ENCODE measurements at regions not wholly inside any gene's neighbourhood (a gene's known extent, or its start where the extent isn't known, plus 50 kb on each side); places are given as distances from the start of the nearest gene placed in this dataset.

DNA sequence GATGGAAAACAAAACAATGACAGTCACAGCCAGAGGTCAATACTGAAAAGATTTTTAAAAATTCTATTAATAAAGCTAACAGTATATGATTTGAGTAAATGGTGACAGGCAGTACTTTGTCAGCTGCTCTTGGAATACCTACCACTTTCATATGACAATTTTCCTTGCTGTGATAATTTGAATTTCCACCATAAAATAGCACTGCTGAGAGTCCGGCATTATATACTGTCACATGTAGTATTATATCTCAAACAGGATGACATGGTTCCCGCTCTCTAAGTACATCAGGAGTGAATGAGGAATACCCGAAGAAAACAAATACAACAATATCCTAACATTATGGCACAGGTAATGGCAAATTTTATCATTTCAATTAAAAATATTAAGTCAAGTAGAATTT lies 146.8 kb upstream of the TMPRSS15 start:
- no peaks in the 10 kb centered on the region for H3K27me3 ChIP-seq (ENCODE audit: control insufficient read depth in 2 of 2, insufficient read depth in 2 of 2, low read length in 2 of 2)
- no peaks in the 10 kb centered on the region for H3K79me2 ChIP-seq (ENCODE audit: control insufficient read depth, insufficient read depth, low read length)
- TF ChIP-seq GATA2 (IDR thresholded peaks at IDR 0.05; ENCODE audit: insufficient read depth, insufficient read length, low read depth, low read length), result no peak
- no peak for TF ChIP-seq POLR2AphosphoS5 (IDR thresholded peaks at IDR 0.05; ENCODE audit: insufficient read depth, low read depth, low read length)
- no peak for TF ChIP-seq FOS (IDR thresholded peaks at IDR 0.05; ENCODE audit: borderline replicate concordance, insufficient read depth, low read length)
- TF ChIP-seq EZH2 (IDR thresholded peaks at IDR 0.05; ENCODE audit: borderline replicate concordance, low read depth, low read length, severe bottlenecking), result no peak
- no peak for TF ChIP-seq POLR2A (IDR thresholded peaks at IDR 0.05; ENCODE audit: low read depth, low read length)
- no peak for TF ChIP-seq MYC (IDR thresholded peaks at IDR 0.05; ENCODE audit: low read depth, low read length)
- TF ChIP-seq, protein P1, sequence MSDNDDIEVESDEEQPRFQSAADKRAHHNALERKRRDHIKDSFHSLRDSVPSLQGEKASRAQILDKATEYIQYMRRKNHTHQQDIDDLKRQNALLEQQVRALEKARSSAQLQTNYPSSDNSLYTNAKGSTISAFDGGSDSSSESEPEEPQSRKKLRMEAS (IDR thresholded peaks at IDR 0.05; ENCODE audit: insufficient read depth, insufficient read length), result no peak
- no peaks in the 10 kb centered on the region for H4K20me1 ChIP-seq (replicated peaks; ENCODE audit: control insufficient read depth, extremely low read depth, insufficient read depth, low read length)
- no peaks in the 10 kb centered on the region for H3K36me3 ChIP-seq (ENCODE audit: control insufficient read depth in 2 of 2, extremely low read depth in 1 of 2, insufficient read depth in 2 of 2, low read length in 2 of 2)
- dilution Hi-C loops (cut with MboI; ENCODE audit: extremely low pct_ligation_motif_present, low sequenced_read_pairs), result no loop called here
- CTCF ChIA-PET, result no interaction called here
- H3K4me3 ChIP-seq (replicated peaks in 1 of 3; ENCODE audit: insufficient read depth in 1 of 3, low read depth in 1 of 3, low read length in 3 of 3), result no peak overlapping the region
- H3K9me3 ChIP-seq (replicated peaks; ENCODE audit: control insufficient read depth, insufficient read depth, low read length), result no peaks in the 10 kb centered on the region
- BruUV-seq (replicated peaks), result no TSS peak
- H3K9ac ChIP-seq (replicated peaks; ENCODE audit: extremely low read depth, insufficient read depth, low read length), result no peak overlapping the region
- H3K4me2 ChIP-seq (ENCODE audit: insufficient read depth, low read length), result no peak overlapping the region
- POLR2A ChIA-PET, result no interaction called here
- H2AFZ ChIP-seq (ENCODE audit: low read depth, low read length), result no peak overlapping the region
- H3K27ac ChIP-seq (ENCODE audit: insufficient read depth, low read depth, low read length), result no peak overlapping the region
- H3K9me1 ChIP-seq (replicated peaks; ENCODE audit: control insufficient read depth, extremely low read depth, insufficient read depth, low read length), result no peaks in the 10 kb centered on the region
- intact Hi-C loops (cut with micrococcal nuclease), result no loop called here
- no peaks in the 10 kb centered on the region for H3K4me1 ChIP-seq (ENCODE audit: control insufficient read depth, extremely low read depth, insufficient read depth, low read length)
- no peak for FAIRE-seq
- DNase-seq (ENCODE audit: low read depth, low spot score), result no peak

DNA sequence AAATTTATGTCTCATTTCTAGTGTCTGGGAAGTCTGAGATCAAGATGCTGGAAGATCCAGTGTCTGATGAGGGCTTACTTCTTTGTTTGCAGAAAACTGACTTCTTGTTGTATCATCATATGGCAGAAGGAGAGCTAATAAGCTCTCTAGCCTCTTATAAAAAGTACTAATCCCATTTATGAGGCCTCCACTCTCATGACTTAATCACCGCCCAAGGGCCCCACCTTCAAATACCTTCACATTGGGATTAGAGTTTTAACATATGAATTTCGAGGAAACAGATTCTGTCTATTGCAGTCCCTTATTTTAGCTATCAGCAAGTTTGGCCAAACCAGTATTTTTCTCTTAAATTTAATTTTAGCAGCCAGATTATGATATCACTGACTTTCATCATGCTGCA lies 150.2 kb upstream of the TMPRSS15 start:
- no TSS peak for BruUV-seq (replicated peaks)
- dilution Hi-C loops (cut with MboI; ENCODE audit: extremely low pct_ligation_motif_present, low sequenced_read_pairs) (no loop called here), intact Hi-C loops (cut with micrococcal nuclease) (no loop called here)
- no peaks in the 10 kb centered on the region for H4K20me1 ChIP-seq (replicated peaks; ENCODE audit: control insufficient read depth, extremely low read depth, insufficient read depth, low read length)
- TF ChIP-seq GATA2 (IDR thresholded peaks at IDR 0.05; ENCODE audit: insufficient read depth, insufficient read length, low read depth, low read length) (no peak), JUN (IDR thresholded peaks at IDR 0.05; ENCODE audit: borderline replicate concordance, insufficient read depth, insufficient read length, low read depth) (no peak), FOS (IDR thresholded peaks at IDR 0.05; ENCODE audit: borderline replicate concordance, insufficient read depth, low read length) (no peak), POLR2A (IDR thresholded peaks at IDR 0.05; ENCODE audit: low read depth, low read length) (no peak), EZH2 (IDR thresholded peaks at IDR 0.05; ENCODE audit: borderline replicate concordance, low read depth, low read length, severe bottlenecking) (no peak), POLR2AphosphoS5 (IDR thresholded peaks at IDR 0.05; ENCODE audit: insufficient read depth, low read depth, low read length) (no peak)
- TF ChIP-seq, protein P2, sequence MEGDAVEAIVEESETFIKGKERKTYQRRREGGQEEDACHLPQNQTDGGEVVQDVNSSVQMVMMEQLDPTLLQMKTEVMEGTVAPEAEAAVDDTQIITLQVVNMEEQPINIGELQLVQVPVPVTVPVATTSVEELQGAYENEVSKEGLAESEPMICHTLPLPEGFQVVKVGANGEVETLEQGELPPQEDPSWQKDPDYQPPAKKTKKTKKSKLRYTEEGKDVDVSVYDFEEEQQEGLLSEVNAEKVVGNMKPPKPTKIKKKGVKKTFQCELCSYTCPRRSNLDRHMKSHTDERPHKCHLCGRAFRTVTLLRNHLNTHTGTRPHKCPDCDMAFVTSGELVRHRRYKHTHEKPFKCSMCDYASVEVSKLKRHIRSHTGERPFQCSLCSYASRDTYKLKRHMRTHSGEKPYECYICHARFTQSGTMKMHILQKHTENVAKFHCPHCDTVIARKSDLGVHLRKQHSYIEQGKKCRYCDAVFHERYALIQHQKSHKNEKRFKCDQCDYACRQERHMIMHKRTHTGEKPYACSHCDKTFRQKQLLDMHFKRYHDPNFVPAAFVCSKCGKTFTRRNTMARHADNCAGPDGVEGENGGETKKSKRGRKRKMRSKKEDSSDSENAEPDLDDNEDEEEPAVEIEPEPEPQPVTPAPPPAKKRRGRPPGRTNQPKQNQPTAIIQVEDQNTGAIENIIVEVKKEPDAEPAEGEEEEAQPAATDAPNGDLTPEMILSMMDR (IDR thresholded peaks at IDR 0.05; ENCODE audit: extremely low read depth in 1 of 2, insufficient read depth in 1 of 2, low read depth in 1 of 2, low read length in 2 of 2), result no peak
- TF ChIP-seq, protein P1 (IDR thresholded peaks at IDR 0.05; ENCODE audit: insufficient read depth, insufficient read length), result no peak
- H3K27ac ChIP-seq (ENCODE audit: insufficient read depth, low read depth, low read length), result no peak overlapping the region
- no peaks in the 10 kb centered on the region for H3K9me1 ChIP-seq (replicated peaks; ENCODE audit: control insufficient read depth, extremely low read depth, insufficient read depth, low read length)
- H3K9ac ChIP-seq (replicated peaks; ENCODE audit: extremely low read depth, insufficient read depth, low read length), result no peak overlapping the region
- FAIRE-seq (no peak), DNase-seq (ENCODE audit: low read depth, low spot score) (no peak)
- no peaks in the 10 kb centered on the region for H3K36me3 ChIP-seq (ENCODE audit: control insufficient read depth in 2 of 2, extremely low read depth in 1 of 2, insufficient read depth in 2 of 2, low read length in 2 of 2)
- no peak overlapping the region for H2AFZ ChIP-seq (ENCODE audit: low read depth, low read length)
- POLR2A ChIA-PET, result no interaction called here
- H3K27me3 ChIP-seq (ENCODE audit: control insufficient read depth in 2 of 2, insufficient read depth in 2 of 2, low read length in 2 of 2), result no peaks in the 10 kb centered on the region
- H3K79me2 ChIP-seq (ENCODE audit: control insufficient read depth, insufficient read depth, low read length), result no peaks in the 10 kb centered on the region
- no peaks in the 10 kb centered on the region for H3K4me1 ChIP-seq (ENCODE audit: control insufficient read depth, extremely low read depth, insufficient read depth, low read length)
- CTCF ChIA-PET, result no interaction called here
- no peak overlapping the region for H3K4me2 ChIP-seq (ENCODE audit: insufficient read depth, low read length)
- no peak overlapping the region for H3K4me3 ChIP-seq (replicated peaks in 1 of 3; ENCODE audit: insufficient read depth in 1 of 3, low read depth in 1 of 3, low read length in 3 of 3)
- no peaks in the 10 kb centered on the region for H3K9me3 ChIP-seq (replicated peaks; ENCODE audit: control insufficient read depth, insufficient read depth, low read length)

All from endothelial cell of umbilical vein (primary cell).